ENCODE measurements at regions not wholly inside any gene's neighbourhood (a gene's known extent, or its start where the extent isn't known, plus 50 kb on each side); places are given as distances from the start of the nearest gene placed in this dataset.

DNA sequence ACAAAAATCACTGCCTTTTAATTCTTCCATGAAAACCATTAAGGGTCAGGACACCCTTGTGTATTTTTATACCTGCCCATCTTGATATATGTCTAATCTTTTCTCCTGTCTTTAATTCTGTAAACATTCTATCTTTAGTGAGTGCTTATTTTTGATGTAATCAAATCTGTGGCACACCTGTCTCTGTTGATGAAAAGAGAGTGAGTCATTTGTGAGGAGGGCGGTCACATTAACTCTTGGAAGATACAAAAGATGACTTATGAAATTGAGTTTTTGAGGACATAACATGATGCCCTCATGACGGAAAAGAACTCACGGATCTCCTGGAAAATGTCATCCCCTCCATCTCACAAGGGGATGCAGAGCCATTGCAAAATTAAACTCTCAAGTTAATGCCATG, 206.5 kb upstream of the PGR start:
- Mint-ChIP-seq H3K27me3 (no peaks in the 10 kb centered on the region), H3K36me3 (no peaks in the 10 kb centered on the region), H3K4me3 (no peak overlapping the region), H3K9me3 (peaks cover 15% of the 10 kb centered on the region), H3K4me1 (ENCODE audit: low read depth) (no peaks in the 10 kb centered on the region), H3K27ac (no peak overlapping the region)
- ChIA-PET POLR2A (no interaction called here), CTCF (no interaction called here)
- DNase-seq: no peak
- intact Hi-C loops (cut with micrococcal nuclease): no loop called here

DNA sequence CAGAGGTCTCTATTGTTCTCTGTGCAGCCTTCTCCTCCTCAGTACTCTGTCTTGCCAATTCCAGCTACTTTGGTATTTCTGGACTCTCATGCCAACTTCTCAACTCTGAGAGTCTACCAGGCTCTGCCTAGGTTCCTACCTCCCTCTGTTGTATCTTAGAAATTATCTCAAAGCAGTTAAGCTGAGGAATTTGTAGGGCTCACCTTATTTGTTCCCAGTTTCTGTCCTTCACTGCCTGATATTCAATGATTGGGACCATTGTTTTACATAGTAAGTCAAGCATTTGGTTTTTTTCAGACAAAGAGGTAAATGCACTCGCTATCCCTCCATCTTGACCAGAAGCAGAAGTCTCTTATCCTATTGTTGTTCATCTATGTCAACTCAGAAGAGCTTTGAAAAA, 205.0 kb upstream of the PGR start:
- peaks cover 14% of the 10 kb centered on the region for H3K9me3 Mint-ChIP-seq
- no peaks in the 10 kb centered on the region for H3K27me3 Mint-ChIP-seq
- H3K4me1 Mint-ChIP-seq (ENCODE audit: low read depth): no peaks in the 10 kb centered on the region

DNA sequence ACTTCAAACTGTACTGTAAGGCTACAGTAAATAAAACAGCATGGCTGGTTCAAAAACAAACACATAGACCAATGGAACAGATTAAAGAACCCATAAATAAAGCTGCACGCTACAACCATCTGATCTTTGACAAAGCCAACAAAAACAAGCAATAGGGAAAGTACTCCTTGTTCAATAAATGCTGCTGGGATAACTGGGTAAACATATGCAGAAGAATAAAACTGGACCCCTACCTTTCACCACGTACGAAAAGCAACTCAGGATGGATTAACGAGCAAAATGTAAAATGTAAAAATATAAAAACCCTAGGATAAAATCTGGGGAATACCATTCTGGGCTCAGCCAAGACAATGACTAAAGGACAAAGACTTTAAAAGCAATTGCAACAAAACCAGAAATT, 201.8 kb upstream of the PGR start:
- Mint-ChIP-seq H3K9me3 (peaks cover 18% of the 10 kb centered on the region), H3K27me3 (no peaks in the 10 kb centered on the region)
- CTCF ChIA-PET: no interaction called here

More for the DNA sequence above, 205.0 kb upstream of the PGR start:
- DNase-seq: no peak
- ChIA-PET POLR2A (no interaction called here), CTCF (no interaction called here)
- Mint-ChIP-seq H3K27ac (no peak overlapping the region), H3K36me3 (no peaks in the 10 kb centered on the region), H3K4me3 (no peak overlapping the region)
- intact Hi-C loops (cut with micrococcal nuclease): no loop called here

DNA sequence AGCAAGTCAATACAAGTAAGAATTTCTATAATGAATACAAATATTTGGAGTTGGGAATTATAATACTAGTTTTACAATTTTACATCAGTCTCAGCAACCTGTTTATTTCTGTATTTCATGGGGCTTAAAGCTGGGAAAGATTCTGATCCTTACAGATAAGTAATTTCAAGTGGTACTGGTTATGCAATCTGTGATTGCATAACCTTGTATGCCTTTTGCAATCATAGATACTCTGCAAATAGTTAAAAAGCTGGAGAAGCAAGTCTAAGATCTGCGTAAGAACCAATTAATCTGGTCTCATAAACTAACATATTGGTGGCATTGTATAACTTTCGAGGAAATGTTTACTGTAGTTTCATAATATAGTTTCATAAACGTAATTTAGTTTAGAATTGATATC, 198.3 kb upstream of the PGR start:
- POLR2A ChIA-PET: no interaction called here
- DNase-seq: no peak
- H3K36me3 Mint-ChIP-seq: no peaks in the 10 kb centered on the region
- no peaks in the 10 kb centered on the region for H3K4me1 Mint-ChIP-seq (ENCODE audit: low read depth)
- intact Hi-C loops (cut with micrococcal nuclease): no loop called here
- CTCF ChIA-PET: no interaction called here
- H3K9me3 Mint-ChIP-seq: peaks cover 15% of the 10 kb centered on the region
- no peaks in the 10 kb centered on the region for H3K27me3 Mint-ChIP-seq
- no peak overlapping the region for H3K4me3 Mint-ChIP-seq
- no peak overlapping the region for H3K27ac Mint-ChIP-seq

More for the DNA sequence above, 201.8 kb upstream of the PGR start:
- H3K4me3 Mint-ChIP-seq: no peak overlapping the region
- POLR2A ChIA-PET: no interaction called here
- no peak for DNase-seq
- no peaks in the 10 kb centered on the region for H3K4me1 Mint-ChIP-seq (ENCODE audit: low read depth)
- intact Hi-C loops (cut with micrococcal nuclease): no loop called here
- no peaks in the 10 kb centered on the region for H3K36me3 Mint-ChIP-seq
- H3K27ac Mint-ChIP-seq: no peak overlapping the region

DNA sequence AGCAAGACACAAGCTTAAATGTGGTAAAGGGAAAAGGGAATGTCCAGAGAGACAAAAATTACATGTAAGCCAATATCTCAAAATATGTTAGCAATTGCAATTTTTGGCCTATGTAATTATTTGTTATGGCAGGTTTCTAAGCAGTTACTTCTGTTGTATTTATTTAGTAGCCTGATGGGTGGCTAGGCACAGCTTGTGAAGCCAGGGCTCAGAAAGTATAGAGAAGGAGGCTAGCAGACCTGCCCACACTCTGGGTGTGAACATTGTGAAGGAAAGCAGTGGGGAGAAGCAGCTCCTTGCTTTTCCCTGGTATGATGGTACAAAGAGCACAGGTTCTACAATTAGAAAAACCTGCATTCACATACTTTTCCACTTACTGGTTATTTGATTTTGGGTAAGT, 196.5 kb upstream of the PGR start:
- no peaks in the 10 kb centered on the region for H3K36me3 Mint-ChIP-seq
- H3K27me3 Mint-ChIP-seq: no peaks in the 10 kb centered on the region
- no peak for DNase-seq
- H3K27ac Mint-ChIP-seq: no peak overlapping the region
- H3K9me3 Mint-ChIP-seq: peaks cover 7% of the 10 kb centered on the region
- POLR2A ChIA-PET: no interaction called here
- intact Hi-C loops (cut with micrococcal nuclease): no loop called here
- H3K4me1 Mint-ChIP-seq (ENCODE audit: low read depth): no peaks in the 10 kb centered on the region
- H3K4me3 Mint-ChIP-seq: no peak overlapping the region
- CTCF ChIA-PET: no interaction called here

DNA sequence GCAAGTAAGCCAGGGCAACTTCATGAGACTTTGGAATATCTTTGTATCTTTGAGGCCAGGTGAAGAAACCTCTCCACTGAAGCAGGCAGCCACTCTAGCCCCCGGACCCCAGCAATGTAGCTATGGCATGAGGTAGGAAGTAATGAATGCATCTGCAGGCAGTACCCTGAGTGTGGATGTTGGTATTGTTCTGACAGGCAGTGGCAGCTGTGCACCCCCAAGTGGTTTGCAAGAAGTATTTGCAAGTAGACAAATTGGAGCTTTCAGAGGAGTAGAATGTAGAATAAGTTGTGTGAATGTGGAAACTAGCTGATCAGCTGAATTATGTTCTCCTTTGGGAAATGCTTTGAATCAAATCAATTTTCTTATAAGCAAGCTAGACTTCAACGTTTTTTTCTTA, 194.4 kb upstream of the PGR start:
- intact Hi-C loops (cut with micrococcal nuclease): no loop called here
- H3K4me1 Mint-ChIP-seq (ENCODE audit: low read depth): no peaks in the 10 kb centered on the region
- H3K27me3 Mint-ChIP-seq: no peaks in the 10 kb centered on the region
- no peak overlapping the region for H3K27ac Mint-ChIP-seq
- no peak for DNase-seq
- POLR2A ChIA-PET: no interaction called here
- CTCF ChIA-PET: no interaction called here
- peaks cover 4% of the 10 kb centered on the region for H3K9me3 Mint-ChIP-seq
- no peak overlapping the region for H3K4me3 Mint-ChIP-seq
- no peaks in the 10 kb centered on the region for H3K36me3 Mint-ChIP-seq

DNA sequence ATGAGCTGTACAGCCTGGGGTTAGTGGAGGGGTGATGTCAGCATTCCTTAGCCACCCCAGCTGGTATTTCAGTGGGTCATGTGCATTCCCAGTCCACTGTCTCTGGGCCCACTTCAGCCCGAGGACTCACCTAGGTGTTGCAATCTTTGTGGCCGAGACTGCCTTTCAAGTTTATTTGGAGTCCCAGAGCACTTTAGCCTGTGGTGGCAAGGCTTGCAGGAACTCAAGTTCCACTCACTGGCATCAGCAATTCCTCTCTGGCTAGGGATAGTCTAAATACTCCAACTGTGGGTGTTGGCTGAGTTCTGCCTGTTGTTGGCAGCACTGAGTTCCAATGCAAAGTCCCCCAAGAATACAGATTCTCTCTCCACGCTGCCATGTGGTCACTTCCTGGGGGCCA, 191.6 kb upstream of the PGR start:
- intact Hi-C loops (cut with micrococcal nuclease): no loop called here

DNA sequence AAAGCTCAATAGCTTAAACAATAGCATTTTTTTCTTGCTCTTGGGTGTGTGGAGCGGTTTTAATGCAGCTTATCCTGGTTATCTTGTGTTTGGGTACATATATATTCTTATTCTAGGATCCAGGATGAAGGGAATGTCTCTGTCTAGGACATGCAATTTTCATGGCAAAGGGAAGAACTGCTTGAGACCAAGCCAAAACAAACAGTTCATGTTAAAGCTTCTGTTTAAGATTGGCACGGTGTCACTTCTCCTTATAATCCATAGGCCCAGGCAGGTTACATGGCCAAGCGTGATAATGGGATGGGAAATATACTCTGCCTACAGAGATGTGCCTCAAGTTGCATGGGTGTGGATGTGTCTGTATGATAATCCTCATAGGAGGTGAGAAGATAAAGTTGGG, 177.1 kb upstream of the PGR start:
- CTCF ChIA-PET: no interaction called here
- Mint-ChIP-seq H3K4me3 (no peak overlapping the region), H3K27me3 (no peaks in the 10 kb centered on the region), H3K36me3 (no peaks in the 10 kb centered on the region), H3K9me3 (peaks cover 10% of the 10 kb centered on the region), H3K27ac (no peak overlapping the region), H3K4me1 (ENCODE audit: low read depth) (no peaks in the 10 kb centered on the region)
- POLR2A ChIA-PET: no interaction called here
- intact Hi-C loops (cut with micrococcal nuclease): no loop called here
- no peak for DNase-seq

More for the DNA sequence above, 191.6 kb upstream of the PGR start:
- ChIA-PET CTCF (no interaction called here), POLR2A (no interaction called here)
- no peak overlapping the region for H3K27ac Mint-ChIP-seq
- no peaks in the 10 kb centered on the region for H3K36me3 Mint-ChIP-seq
- no peak for DNase-seq
- H3K9me3 Mint-ChIP-seq: peaks cover 6% of the 10 kb centered on the region
- no peaks in the 10 kb centered on the region for H3K27me3 Mint-ChIP-seq
- H3K4me1 Mint-ChIP-seq (ENCODE audit: low read depth): no peaks in the 10 kb centered on the region
- H3K4me3 Mint-ChIP-seq: no peak overlapping the region

DNA sequence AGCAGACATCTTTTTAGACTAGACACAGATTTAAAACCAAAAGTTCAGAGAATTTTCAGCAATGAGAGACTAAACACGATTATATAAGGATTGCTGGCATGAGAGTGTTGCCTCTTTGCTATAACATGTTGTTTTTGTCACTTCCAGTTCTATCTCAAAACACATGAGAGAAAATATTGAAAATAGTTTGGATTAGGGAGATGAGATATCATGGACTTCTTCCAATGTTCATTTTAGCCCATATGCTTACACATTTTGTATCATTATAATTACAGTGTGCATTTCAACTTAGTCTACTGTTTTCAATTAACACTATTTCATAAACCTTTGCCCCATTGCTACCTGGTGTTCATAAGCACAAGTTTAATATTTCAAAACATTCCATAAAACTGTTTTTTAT, 175.9 kb upstream of the PGR start:
- POLR2A ChIA-PET: no interaction called here
- no peaks in the 10 kb centered on the region for H3K27me3 Mint-ChIP-seq
- no peak overlapping the region for H3K4me3 Mint-ChIP-seq

DNA sequence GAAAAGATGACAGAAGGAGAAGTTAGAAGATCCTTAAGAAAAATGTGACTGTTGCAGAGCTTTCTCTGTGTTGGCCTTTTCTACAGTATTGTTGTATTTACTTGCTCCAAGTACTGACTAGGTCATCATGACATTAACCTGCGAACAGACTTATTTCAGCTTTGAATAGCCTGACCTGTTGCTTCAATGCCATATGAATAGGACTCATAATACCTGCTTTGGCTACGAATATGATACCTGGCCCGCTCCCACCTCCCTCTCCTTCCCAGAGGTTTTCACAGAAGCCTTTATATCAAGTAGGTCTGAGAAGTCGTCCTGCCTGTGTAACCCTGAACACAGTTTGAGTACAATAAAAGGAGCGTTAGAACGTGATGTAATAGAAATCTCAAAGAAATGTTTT, 169.6 kb upstream of the PGR start:
- DNase-seq: no peak
- Mint-ChIP-seq H3K9me3 (peaks cover 13% of the 10 kb centered on the region), H3K36me3 (no peaks in the 10 kb centered on the region), H3K4me3 (no peak overlapping the region), H3K27ac (no peak overlapping the region), H3K27me3 (no peaks in the 10 kb centered on the region), H3K4me1 (ENCODE audit: low read depth) (no peaks in the 10 kb centered on the region)
- ChIA-PET POLR2A (no interaction called here), CTCF (no interaction called here)
- intact Hi-C loops (cut with micrococcal nuclease): no loop called here

More for the DNA sequence above, 175.9 kb upstream of the PGR start:
- CTCF ChIA-PET: no interaction called here
- Mint-ChIP-seq H3K36me3 (no peaks in the 10 kb centered on the region), H3K27ac (no peak overlapping the region), H3K4me1 (ENCODE audit: low read depth) (no peaks in the 10 kb centered on the region), H3K9me3 (peaks cover 5% of the 10 kb centered on the region)
- DNase-seq: no peak
- intact Hi-C loops (cut with micrococcal nuclease): no loop called here

DNA sequence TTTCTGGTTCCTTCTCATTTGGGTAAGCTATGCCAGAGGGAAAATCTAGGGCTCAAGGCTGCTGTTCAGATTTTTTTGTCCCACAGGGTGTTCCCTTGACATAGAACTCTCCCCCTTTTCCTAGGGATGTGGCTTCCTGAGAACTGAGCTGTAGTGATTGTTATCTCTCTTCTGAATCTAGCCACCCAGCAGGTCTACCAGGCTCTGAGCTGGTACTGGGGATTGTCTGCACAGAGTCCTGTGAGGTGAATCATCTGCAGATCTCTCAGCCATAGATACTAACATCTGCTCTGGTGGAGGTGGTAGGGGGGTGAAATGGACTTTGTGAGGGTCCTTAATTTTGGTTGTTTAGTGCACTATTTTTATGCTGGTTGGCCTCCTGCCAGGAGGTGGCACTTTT, 167.3 kb upstream of the PGR start:
- H3K4me3 Mint-ChIP-seq: no peak overlapping the region
- H3K27me3 Mint-ChIP-seq: no peaks in the 10 kb centered on the region
- H3K4me1 Mint-ChIP-seq (ENCODE audit: low read depth): no peaks in the 10 kb centered on the region
- no peak overlapping the region for H3K27ac Mint-ChIP-seq
- intact Hi-C loops (cut with micrococcal nuclease): no loop called here
- H3K36me3 Mint-ChIP-seq: no peaks in the 10 kb centered on the region
- peaks cover 25% of the 10 kb centered on the region for H3K9me3 Mint-ChIP-seq
- DNase-seq: no peak
- ChIA-PET CTCF (no interaction called here), POLR2A (no interaction called here)

DNA sequence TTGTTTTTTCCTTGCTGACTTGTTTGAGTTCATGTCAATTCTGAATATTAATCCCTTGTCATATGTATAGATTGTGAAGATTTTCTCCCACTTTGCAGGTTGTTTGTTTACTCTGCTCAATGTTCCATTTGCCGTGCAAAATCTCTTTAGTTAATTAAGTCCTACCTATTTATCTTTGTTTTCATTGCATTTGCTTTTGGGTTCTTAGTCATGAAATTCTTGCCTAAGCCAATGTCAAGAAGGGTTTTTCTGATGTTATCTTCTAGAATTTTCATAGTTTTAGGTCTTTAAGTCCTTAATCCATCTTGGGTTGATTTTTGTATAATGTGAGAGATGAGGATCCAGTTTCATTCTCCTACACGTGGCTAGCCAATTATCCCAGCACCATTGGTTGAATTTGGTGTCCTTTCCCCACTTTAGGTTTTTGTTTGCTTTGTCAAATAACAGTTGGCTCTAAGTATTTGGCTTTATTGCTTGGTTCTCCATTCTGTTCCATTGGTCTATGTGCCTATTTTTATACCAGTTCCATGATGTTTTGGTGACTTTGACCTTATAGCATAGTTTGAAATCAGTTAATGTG, 163.1 kb upstream of the PGR start:
- POLR2A ChIA-PET: no interaction called here
- DNase-seq: no peak
- CTCF ChIA-PET: no interaction called here
- H3K27me3 Mint-ChIP-seq: no peaks in the 10 kb centered on the region
- H3K36me3 Mint-ChIP-seq: no peaks in the 10 kb centered on the region
- no peak overlapping the region for H3K27ac Mint-ChIP-seq
- intact Hi-C loops (cut with micrococcal nuclease): no loop called here
- no peak overlapping the region for H3K4me3 Mint-ChIP-seq
- no peaks in the 10 kb centered on the region for H3K4me1 Mint-ChIP-seq (ENCODE audit: low read depth)
- H3K9me3 Mint-ChIP-seq: peaks cover 38% of the 10 kb centered on the region

DNA sequence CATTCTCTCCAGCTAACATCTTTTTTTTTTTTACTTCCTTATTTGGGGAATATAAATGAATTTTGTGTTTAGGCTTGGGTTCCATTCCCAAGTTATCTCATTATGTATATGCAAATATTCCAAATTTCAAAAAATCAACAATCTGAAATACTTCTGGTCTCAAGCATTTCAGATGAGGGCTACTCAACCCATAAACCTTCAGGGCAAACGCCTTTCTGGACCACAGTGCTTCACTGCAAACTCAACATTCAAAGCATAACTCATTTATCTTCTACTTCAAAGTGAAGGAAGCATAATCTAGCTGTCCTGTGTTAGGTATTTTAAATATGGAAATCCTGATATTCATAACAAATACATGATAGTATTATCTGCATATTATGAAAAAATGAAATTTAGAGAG, 161.7 kb upstream of the PGR start:
- CTCF ChIA-PET: no interaction called here
- no peak overlapping the region for H3K27ac Mint-ChIP-seq
- peaks cover 37% of the 10 kb centered on the region for H3K9me3 Mint-ChIP-seq
- DNase-seq: no peak
- no peaks in the 10 kb centered on the region for H3K27me3 Mint-ChIP-seq
- POLR2A ChIA-PET: no interaction called here
- intact Hi-C loops (cut with micrococcal nuclease): no loop called here
- no peaks in the 10 kb centered on the region for H3K36me3 Mint-ChIP-seq
- no peaks in the 10 kb centered on the region for H3K4me1 Mint-ChIP-seq (ENCODE audit: low read depth)
- H3K4me3 Mint-ChIP-seq: no peak overlapping the region

DNA sequence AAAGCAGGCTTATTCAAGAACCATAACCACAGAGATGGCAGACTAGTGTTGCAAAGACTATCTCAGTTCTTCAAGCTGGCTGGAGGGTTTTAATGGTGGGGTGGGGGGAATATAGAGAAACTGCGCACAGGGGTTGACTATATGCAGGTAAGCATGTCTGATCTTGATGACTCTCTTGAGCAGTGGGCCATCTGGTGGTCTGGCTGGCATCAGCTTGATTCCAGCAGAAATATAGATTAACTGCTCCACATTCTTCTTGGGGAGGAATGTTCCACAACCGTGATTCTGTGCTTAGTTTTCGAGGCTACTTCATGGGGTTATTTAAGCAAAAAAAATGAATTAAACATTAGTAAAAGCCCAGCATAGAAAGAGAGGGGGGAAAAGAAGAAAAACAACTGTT, 158.8 kb upstream of the PGR start:
- no peaks in the 10 kb centered on the region for H3K36me3 Mint-ChIP-seq
- H3K4me1 Mint-ChIP-seq (ENCODE audit: low read depth): no peaks in the 10 kb centered on the region
- intact Hi-C loops (cut with micrococcal nuclease): no loop called here
- H3K9me3 Mint-ChIP-seq: peaks cover 32% of the 10 kb centered on the region
- no peaks in the 10 kb centered on the region for H3K27me3 Mint-ChIP-seq
- ChIA-PET POLR2A (no interaction called here), CTCF (no interaction called here)
- no peak overlapping the region for H3K4me3 Mint-ChIP-seq
- H3K27ac Mint-ChIP-seq: no peak overlapping the region
- DNase-seq: no peak

All from activated CD4-positive, alpha-beta memory T cell treated with anti-CD3 and anti-CD28 coated beads for 36 hours (primary cell).